SH-SY5Y (cell line): ENCODE measurements at regions not wholly inside any gene's neighbourhood (a gene's known extent, or its start where the extent isn't known, plus 50 kb on each side); places are given as distances from the start of the nearest gene placed in this dataset.

ENCODE experiments used
- GATA2 ChIP-seq: IDR thresholded peaks from 2 replicates; pipeline ENCODE4 v1.6.1; 2011; ENCODE audit warnings: mild to moderate bottlenecking, low read depth, low read length
- GATA3 ChIP-seq: IDR thresholded peaks from 2 replicates; pipeline ENCODE4 v1.6.1; 2011; ENCODE audit warnings: low read depth, mild to moderate bottlenecking, low read length, moderate library complexity

DNA sequence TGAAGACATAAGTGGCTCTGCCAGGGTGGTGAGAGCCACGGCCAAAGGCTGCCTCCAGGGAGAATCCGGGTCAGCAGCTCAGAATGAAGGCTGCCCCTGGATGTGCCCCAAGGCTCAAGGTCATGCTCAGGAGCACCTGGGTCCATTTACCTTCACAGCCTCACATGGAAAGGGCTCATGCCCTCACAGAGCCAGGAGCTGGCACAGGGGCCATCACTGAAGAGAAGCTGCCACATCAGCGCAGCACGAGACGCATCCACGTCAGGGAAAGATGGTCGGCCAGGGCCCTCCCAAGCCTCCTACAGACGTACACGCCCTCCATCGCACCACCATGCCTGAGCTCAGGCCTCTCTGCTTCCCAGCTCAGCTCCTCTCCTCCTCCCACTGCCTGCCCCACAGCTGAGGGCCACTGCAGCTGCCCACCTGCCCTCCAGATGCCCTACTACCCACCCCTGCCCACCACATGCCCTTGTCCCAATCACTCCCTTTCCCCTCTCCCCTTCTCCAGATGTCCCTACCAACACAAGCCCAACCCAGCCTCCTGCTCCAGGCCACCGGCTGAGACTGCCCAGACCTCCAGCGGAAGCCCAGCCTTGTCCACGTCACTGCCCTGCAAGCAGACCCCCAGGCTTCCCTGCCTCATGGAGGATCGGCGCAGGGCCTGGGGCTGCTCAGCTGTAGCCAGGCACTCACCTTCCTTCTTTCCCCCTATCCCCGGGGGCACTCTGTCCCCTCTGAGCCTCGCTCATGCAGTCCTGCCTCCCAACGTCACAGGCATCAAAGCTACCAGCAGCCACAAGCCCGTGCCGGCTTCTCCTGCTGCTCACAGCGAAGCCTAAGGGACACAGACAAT is 144.1 kb downstream of the SHANK2 start:
- TF ChIP-seq GATA3: no peak
- no peak for TF ChIP-seq GATA2
